Gastrocnemius medialis (tissue), 4 donors: ENCODE measurements at regions not wholly inside any gene's neighbourhood (a gene's known extent, or its start where the extent isn't known, plus 50 kb on each side); places are given as distances from the start of the nearest gene placed in this dataset.

Experiments
- POLR2A ChIP-seq, 2 donors: fragments of 450-650 bp; IDR thresholded peaks; one replicate each; pipeline ENCODE4 v1.6.1; 2017; ENCODE audit warnings: antibody characterized with exemption in 2 of 2, mild to moderate bottlenecking in 2 of 2, moderate library complexity in 2 of 2
- TF ChIP-seq, protein P1 (sequence below), 5 experiments: fragments of 450-650 bp in 3 of 5; fragments of 200-600 bp in 2 of 5; sonication (generic) in 2 of 5; IDR thresholded peaks in 4 of 5; conservative IDR thresholded peaks in 1 of 5; 1 replicate in 4 of 5; 2 replicates in 1 of 5; pipeline ENCODE4 v1.5.1; 2016 to 2019; ENCODE audit warnings: antibody characterized with exemption in 5 of 5, mild to moderate bottlenecking in 3 of 5, moderate library complexity in 3 of 5

DNA sequence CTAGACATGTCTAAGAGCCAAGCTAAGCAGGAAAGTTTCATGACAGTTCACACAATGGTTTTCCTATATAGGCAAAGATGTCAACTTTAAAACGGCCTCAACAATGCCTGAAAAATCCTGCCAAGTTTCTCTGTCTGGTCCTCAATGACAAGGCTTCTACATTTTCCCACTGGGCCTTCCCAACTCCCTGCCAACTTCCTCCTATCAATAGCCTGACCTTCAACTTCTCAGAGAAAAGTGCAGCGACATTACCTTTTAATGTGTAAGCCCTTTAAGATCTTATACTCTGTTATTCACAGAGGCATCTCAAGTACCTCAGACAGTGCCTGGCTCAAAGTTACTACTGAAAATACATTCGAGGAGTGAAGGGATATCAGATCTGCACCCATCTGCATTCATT lies 56.2 kb upstream of the BTBD3 start:
- TF ChIP-seq, protein P1, sequence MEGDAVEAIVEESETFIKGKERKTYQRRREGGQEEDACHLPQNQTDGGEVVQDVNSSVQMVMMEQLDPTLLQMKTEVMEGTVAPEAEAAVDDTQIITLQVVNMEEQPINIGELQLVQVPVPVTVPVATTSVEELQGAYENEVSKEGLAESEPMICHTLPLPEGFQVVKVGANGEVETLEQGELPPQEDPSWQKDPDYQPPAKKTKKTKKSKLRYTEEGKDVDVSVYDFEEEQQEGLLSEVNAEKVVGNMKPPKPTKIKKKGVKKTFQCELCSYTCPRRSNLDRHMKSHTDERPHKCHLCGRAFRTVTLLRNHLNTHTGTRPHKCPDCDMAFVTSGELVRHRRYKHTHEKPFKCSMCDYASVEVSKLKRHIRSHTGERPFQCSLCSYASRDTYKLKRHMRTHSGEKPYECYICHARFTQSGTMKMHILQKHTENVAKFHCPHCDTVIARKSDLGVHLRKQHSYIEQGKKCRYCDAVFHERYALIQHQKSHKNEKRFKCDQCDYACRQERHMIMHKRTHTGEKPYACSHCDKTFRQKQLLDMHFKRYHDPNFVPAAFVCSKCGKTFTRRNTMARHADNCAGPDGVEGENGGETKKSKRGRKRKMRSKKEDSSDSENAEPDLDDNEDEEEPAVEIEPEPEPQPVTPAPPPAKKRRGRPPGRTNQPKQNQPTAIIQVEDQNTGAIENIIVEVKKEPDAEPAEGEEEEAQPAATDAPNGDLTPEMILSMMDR (IDR thresholded peaks at IDR 0.05 in 4 of 5, conservative IDR thresholded peaks at IDR 0.05 in 1 of 5) = no peak
- no peak for TF ChIP-seq POLR2A (IDR thresholded peaks at IDR 0.05)
